ENCODE measurements at regions not wholly inside any gene's neighbourhood (a gene's known extent, or its start where the extent isn't known, plus 50 kb on each side); places are given as distances from the start of the nearest gene placed in this dataset.

DNA sequence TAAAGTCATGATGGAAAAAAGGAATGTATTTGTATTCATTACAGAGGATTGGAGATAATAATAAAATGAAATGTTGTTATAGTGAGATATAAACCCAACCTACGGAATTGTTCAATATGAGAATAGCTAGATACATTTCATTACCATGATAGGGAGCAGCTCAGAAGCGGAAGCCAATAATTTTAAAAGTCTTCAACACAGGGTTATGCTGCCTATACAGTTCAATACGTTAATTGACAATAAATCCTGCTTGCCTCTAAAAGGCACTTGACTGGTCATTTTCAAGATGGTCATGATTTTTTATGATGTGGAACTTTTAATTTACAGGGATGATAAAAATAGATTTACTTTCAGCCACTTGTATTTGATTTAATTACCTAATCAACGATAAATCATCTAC is 506.8 kb downstream of the TMEM114 start (continued):
- TF ChIP-seq CHD7 (IDR thresholded peaks at IDR 0.05; ENCODE audit: insufficient replicate concordance, low read length) (no peak), SUZ12 (IDR thresholded peaks at IDR 0.05; ENCODE audit: low read length) (no peak), HDAC2 (IDR thresholded peaks at IDR 0.05; ENCODE audit: borderline replicate concordance in 1 of 2, low read depth in 2 of 2, low read length in 2 of 2) (no peak), NANOG (IDR thresholded peaks at IDR 0.05; ENCODE audit: insufficient read depth, low read depth, low read length, poor library complexity, severe bottlenecking) (no peak)
- TF ChIP-seq, protein P1, sequence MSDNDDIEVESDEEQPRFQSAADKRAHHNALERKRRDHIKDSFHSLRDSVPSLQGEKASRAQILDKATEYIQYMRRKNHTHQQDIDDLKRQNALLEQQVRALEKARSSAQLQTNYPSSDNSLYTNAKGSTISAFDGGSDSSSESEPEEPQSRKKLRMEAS (IDR thresholded peaks at IDR 0.05): no peak
